Uterus (tissue), 2 donors: ENCODE measurements at regions not wholly inside any gene's neighbourhood (a gene's known extent, or its start where the extent isn't known, plus 50 kb on each side); places are given as distances from the start of the nearest gene placed in this dataset.

Experiments used
- CTCF ChIP-seq, 4 experiments: fragments of 200-600 bp in 2 of 4; fragments of 450-650 bp in 2 of 4; sonication (generic) in 2 of 4; IDR thresholded peaks; one replicate each; pipeline ENCODE4 v1.5.1; 2016 to 2019; ENCODE audit warnings: antibody characterized with exemption in 4 of 4, mild to moderate bottlenecking in 2 of 4, moderate library complexity in 1 of 4
- POLR2A ChIP-seq, 2 donors: fragments of 450-650 bp; IDR thresholded peaks; one replicate each; pipeline ENCODE4 v1.6.1; 2016; ENCODE audit warnings: antibody characterized with exemption in 2 of 2, mild to moderate bottlenecking in 1 of 2, moderate library complexity in 1 of 2

- TF ChIP-seq CTCF (IDR thresholded peaks at IDR 0.05) (no peak), POLR2A (IDR thresholded peaks at IDR 0.05) (no peak)
Observed at GRCh38 chr2:125698280-125698679, 957.7 kb upstream of the GYPC start.
